KMS-11 (cell line): ENCODE measurements at regions not wholly inside any gene's neighbourhood (a gene's known extent, or its start where the extent isn't known, plus 50 kb on each side); places are given as distances from the start of the nearest gene placed in this dataset.

Experiments used
- H2AFZ ChIP-seq: fragments of 200-600 bp; sonication (generic); 2 replicates; pipeline ENCODE4 v1.6.1; 2016; ENCODE audit warnings: antibody characterized with exemption, mixed run types, low read depth
- H3K27ac ChIP-seq: fragments of 200-600 bp; sonication (generic); 2 replicates; pipeline ENCODE4 v1.6.1; 2016; ENCODE audit warnings: mild to moderate bottlenecking, mixed run types
- H3K27me3 ChIP-seq: fragments of 200-600 bp; sonication (generic); 2 replicates; pipeline ENCODE4 v1.6.1; 2017; ENCODE audit warnings: mild to moderate bottlenecking, low read depth, mixed run types, moderate library complexity; ENCODE audit not compliant: insufficient read depth
- H3K36me3 ChIP-seq: fragments of 200-600 bp; sonication (generic); 2 replicates; pipeline ENCODE4 v1.6.1; 2017; ENCODE audit warnings: mild to moderate bottlenecking, mixed run types; ENCODE audit not compliant: insufficient read depth
- H3K4me1 ChIP-seq: fragments of 200-600 bp; sonication (generic); 2 replicates; pipeline ENCODE4 v1.6.1; 2016; ENCODE audit warnings: mild to moderate bottlenecking, low read depth, mixed run types; ENCODE audit not compliant: poor library complexity, severe bottlenecking
- H3K4me2 ChIP-seq: fragments of 200-600 bp; sonication (generic); 2 replicates; pipeline ENCODE4 v1.7.0; 2016; ENCODE audit warnings: mild to moderate bottlenecking, mixed run types
- H3K4me3 ChIP-seq: fragments of 200-600 bp; sonication (generic); IDR thresholded peaks from 2 replicates; pipeline ENCODE4 v1.6.1; 2017; ENCODE audit warnings: low read depth, low read length, mixed read lengths; ENCODE audit not compliant: insufficient read depth
- H3K79me2 ChIP-seq: fragments of 200-600 bp; sonication (generic); 2 replicates; pipeline ENCODE4 v1.6.1; 2016; ENCODE audit warnings: low read depth, mixed run types; ENCODE audit not compliant: insufficient read depth
- H3K9ac ChIP-seq: fragments of 200-600 bp; sonication (generic); 2 replicates; pipeline ENCODE4 v1.6.1; 2016; ENCODE audit warnings: mild to moderate bottlenecking, mixed run types
- H4K20me1 ChIP-seq: fragments of 200-600 bp; sonication (generic); 2 replicates; pipeline ENCODE4 v1.6.1; 2016; ENCODE audit warnings: mild to moderate bottlenecking, mixed run types; ENCODE audit not compliant: insufficient read depth
- CTCF ChIP-seq: fragments of 200-600 bp; sonication (generic); conservative IDR thresholded peaks from 2 replicates; pipeline ENCODE4 v1.6.1; 2017; ENCODE audit warnings: low read depth, mild to moderate bottlenecking, antibody characterized with exemption, low read length, moderate library complexity, mixed read lengths

- Histone ChIP-seq H4K20me1 (no peaks in the 10 kb centered on the region), H3K36me3 (no peaks in the 10 kb centered on the region), H3K27me3 (no peaks in the 10 kb centered on the region), H3K4me3 (no peak overlapping the region), H3K79me2 (no peaks in the 10 kb centered on the region), H3K9ac (no peak overlapping the region), H3K27ac (no peak overlapping the region), H3K4me2 (no peak overlapping the region), H3K4me1 (no peaks in the 10 kb centered on the region), H2AFZ (no peak overlapping the region)
- no peak for TF ChIP-seq CTCF
Observed at GRCh38 chr11:80990885-80991284, 1550.1 kb upstream of the TENM4 start.

- no peaks in the 10 kb centered on the region for H3K4me1 ChIP-seq
- no peak for TF ChIP-seq CTCF
- no peaks in the 10 kb centered on the region for H3K36me3 ChIP-seq
- H3K27ac ChIP-seq = no peak overlapping the region
- no peaks in the 10 kb centered on the region for H3K27me3 ChIP-seq
- no peaks in the 10 kb centered on the region for H3K79me2 ChIP-seq
- H2AFZ ChIP-seq = no peak overlapping the region
- H3K9ac ChIP-seq = no peak overlapping the region
- no peaks in the 10 kb centered on the region for H4K20me1 ChIP-seq
- H3K4me3 ChIP-seq = no peak overlapping the region
- H3K4me2 ChIP-seq = no peak overlapping the region
Observed at GRCh38 chr11:80987171-80987570, 1546.3 kb upstream of the TENM4 start.

GRCh38 chr11:80986421-80987074 lies 1545.7 kb upstream of the TENM4 start:
- TF ChIP-seq CTCF = no peak
- no peak overlapping the region for H3K4me3 ChIP-seq
- no peaks in the 10 kb centered on the region for H3K4me1 ChIP-seq
- H3K4me2 ChIP-seq = no peak overlapping the region
- H3K79me2 ChIP-seq = no peaks in the 10 kb centered on the region
- no peaks in the 10 kb centered on the region for H4K20me1 ChIP-seq
- H3K36me3 ChIP-seq = no peaks in the 10 kb centered on the region
- H3K27ac ChIP-seq = no peak overlapping the region
- no peaks in the 10 kb centered on the region for H3K27me3 ChIP-seq
- H3K9ac ChIP-seq = no peak overlapping the region
- H2AFZ ChIP-seq = no peak overlapping the region

GRCh38 chr11:80980227-80980626 lies 1539.4 kb upstream of the TENM4 start:
- H2AFZ ChIP-seq = no peak overlapping the region
- H4K20me1 ChIP-seq = no peaks in the 10 kb centered on the region
- H3K79me2 ChIP-seq = no peaks in the 10 kb centered on the region
- H3K27ac ChIP-seq = no peak overlapping the region
- no peak overlapping the region for H3K4me2 ChIP-seq
- no peaks in the 10 kb centered on the region for H3K4me1 ChIP-seq
- no peak for TF ChIP-seq CTCF
- H3K9ac ChIP-seq = no peak overlapping the region
- no peak overlapping the region for H3K4me3 ChIP-seq
- H3K27me3 ChIP-seq = no peaks in the 10 kb centered on the region
- no peaks in the 10 kb centered on the region for H3K36me3 ChIP-seq
